ENCODE measurements at regions not wholly inside any gene's neighbourhood (a gene's known extent, or its start where the extent isn't known, plus 50 kb on each side); places are given as distances from the start of the nearest gene placed in this dataset.
"Not testable (repeated sequence)": the region's sequence is repeated elsewhere in the genome, so short reads cannot be mapped to it uniquely, and the experiment has no call there.

GRCh38 chr5:32916648-32917047, 205.5 kb downstream of the NPR3 start:
- H3K27me3 ChIP-seq (ENCODE audit: control insufficient read depth in 1 of 2, insufficient read depth in 2 of 2, low read length in 2 of 2) = no peaks in the 10 kb centered on the region
- no peak overlapping the region for H3K27ac ChIP-seq (ENCODE audit: low read length)
- H3K4me1 ChIP-seq (ENCODE audit: control insufficient read depth, insufficient read depth, low read length) = no peaks in the 10 kb centered on the region
- H3K36me3 ChIP-seq (ENCODE audit: control insufficient read depth in 2 of 2, insufficient read depth in 2 of 2, low read length in 2 of 2) = no peaks in the 10 kb centered on the region
- H3K9ac ChIP-seq (ENCODE audit: low read length in 2 of 2) = no peak overlapping the region
- no peak overlapping the region for H3K4me3 ChIP-seq (ENCODE audit: low read length in 2 of 2)
- H3K9me3 ChIP-seq (ENCODE audit: control insufficient read depth in 2 of 2, low read length in 2 of 2) = no peaks in the 10 kb centered on the region

DNA sequence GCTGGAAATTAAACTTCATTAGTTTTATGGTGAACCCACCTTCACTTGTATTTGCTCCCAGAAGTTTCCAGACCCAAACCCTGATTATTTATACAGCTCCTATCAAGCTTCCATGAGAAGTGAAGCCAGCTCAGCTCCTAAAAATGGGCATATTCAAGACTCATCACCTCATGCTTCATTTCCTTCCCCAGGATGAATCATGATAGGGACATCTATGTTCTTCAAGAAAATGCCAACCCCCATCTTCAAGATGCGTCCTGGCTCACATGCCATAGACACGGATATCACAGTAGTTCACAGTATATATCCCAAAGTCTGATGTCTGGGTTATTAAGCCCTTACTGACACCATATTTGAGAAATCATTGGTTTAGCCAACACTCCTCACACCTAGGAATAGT, 217.6 kb downstream of the NPR3 start:
- Histone ChIP-seq H3K9me3 (ENCODE audit: control insufficient read depth in 2 of 2, low read length in 2 of 2) (no peaks in the 10 kb centered on the region), H3K4me3 (ENCODE audit: low read length in 2 of 2) (no peak overlapping the region), H3K4me1 (ENCODE audit: control insufficient read depth, insufficient read depth, low read length) (no peaks in the 10 kb centered on the region), H3K27me3 (ENCODE audit: control insufficient read depth in 1 of 2, insufficient read depth in 2 of 2, low read length in 2 of 2) (no peaks in the 10 kb centered on the region), H3K36me3 (ENCODE audit: control insufficient read depth in 2 of 2, insufficient read depth in 2 of 2, low read length in 2 of 2) (no peaks in the 10 kb centered on the region), H3K27ac (ENCODE audit: low read length) (no peak overlapping the region), H3K9ac (ENCODE audit: low read length in 2 of 2) (no peak overlapping the region)

- not testable (repeated sequence) for H3K27me3 ChIP-seq (ENCODE audit: control insufficient read depth in 1 of 2, insufficient read depth in 2 of 2, low read length in 2 of 2); H3K9ac ChIP-seq (ENCODE audit: low read length in 2 of 2); H3K4me3 ChIP-seq (ENCODE audit: low read length in 2 of 2); H3K36me3 ChIP-seq (ENCODE audit: control insufficient read depth in 2 of 2, insufficient read depth in 2 of 2, low read length in 2 of 2); H3K27ac ChIP-seq (ENCODE audit: low read length); H3K9me3 ChIP-seq (ENCODE audit: control insufficient read depth in 2 of 2, low read length in 2 of 2); H3K4me1 ChIP-seq (ENCODE audit: control insufficient read depth, insufficient read depth, low read length)
Measured at GRCh38 chr5:32931438-32931837, 220.3 kb downstream of the NPR3 start.

DNA sequence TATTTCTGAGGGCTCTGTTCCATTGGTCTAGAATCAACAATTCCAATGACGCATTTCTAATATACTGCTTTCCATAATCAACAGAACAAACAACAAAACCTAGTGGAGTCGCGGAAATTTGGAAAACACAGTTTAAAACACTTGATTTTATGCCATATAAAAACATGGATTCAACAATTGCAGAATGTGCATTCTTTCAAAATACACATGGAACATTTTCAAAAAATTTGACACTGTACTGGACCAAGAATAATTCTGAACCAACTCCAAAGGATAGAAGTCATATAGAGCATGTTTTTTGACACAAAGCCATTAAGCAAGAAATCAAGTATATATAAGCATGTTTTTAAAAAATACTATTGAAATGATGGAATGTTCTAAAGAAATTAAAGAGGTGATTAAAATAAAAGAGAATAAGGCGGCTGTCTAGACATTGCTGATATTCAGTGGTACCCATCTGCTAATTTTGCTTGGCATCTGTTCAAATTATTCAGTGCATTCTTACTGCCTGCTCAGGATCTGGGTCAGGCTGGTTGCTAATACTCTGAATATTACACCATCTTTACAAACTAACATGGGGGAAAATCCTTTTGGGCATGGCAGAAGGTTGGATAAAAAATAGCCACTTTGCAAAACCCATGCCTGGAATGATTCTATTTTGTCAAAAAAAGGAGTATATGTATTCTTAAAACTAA, 221.3 kb downstream of the NPR3 start:
- H3K36me3 ChIP-seq (ENCODE audit: control insufficient read depth in 2 of 2, insufficient read depth in 2 of 2, low read length in 2 of 2) = no peaks in the 10 kb centered on the region
- H3K4me1 ChIP-seq (ENCODE audit: control insufficient read depth, insufficient read depth, low read length) = no peaks in the 10 kb centered on the region
- no peaks in the 10 kb centered on the region for H3K27me3 ChIP-seq (ENCODE audit: control insufficient read depth in 1 of 2, insufficient read depth in 2 of 2, low read length in 2 of 2)
- no peak overlapping the region for H3K4me3 ChIP-seq (ENCODE audit: low read length in 2 of 2)
- H3K9ac ChIP-seq (ENCODE audit: low read length in 2 of 2) = no peak overlapping the region
- no peaks in the 10 kb centered on the region for H3K9me3 ChIP-seq (ENCODE audit: control insufficient read depth in 2 of 2, low read length in 2 of 2)
- H3K27ac ChIP-seq (ENCODE audit: low read length) = no peak overlapping the region

DNA sequence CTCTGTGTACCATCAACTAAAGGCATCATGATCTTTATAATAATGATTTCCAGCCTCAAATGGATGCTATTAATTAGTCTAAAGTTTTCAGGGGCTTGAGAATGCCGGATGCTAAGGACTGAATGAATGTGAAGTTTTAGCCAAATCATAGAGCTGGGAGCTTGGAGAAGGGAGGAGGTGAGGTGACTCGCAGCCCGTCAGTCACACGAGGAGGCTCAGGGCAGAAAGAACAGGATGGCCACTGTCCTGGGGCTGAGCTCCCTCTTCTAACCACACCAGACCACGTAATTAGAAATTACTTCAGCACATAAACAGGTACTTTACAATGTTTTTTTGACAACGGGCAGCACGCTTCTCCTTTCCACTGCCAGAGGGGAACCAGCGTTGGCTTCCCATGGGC, 222.6 kb downstream of the NPR3 start:
- Histone ChIP-seq H3K9me3 (ENCODE audit: control insufficient read depth in 2 of 2, low read length in 2 of 2) (no peaks in the 10 kb centered on the region), H3K27ac (ENCODE audit: low read length) (no peak overlapping the region), H3K36me3 (ENCODE audit: control insufficient read depth in 2 of 2, insufficient read depth in 2 of 2, low read length in 2 of 2) (no peaks in the 10 kb centered on the region), H3K4me1 (ENCODE audit: control insufficient read depth, insufficient read depth, low read length) (no peaks in the 10 kb centered on the region), H3K9ac (ENCODE audit: low read length in 2 of 2) (no peak overlapping the region), H3K27me3 (ENCODE audit: control insufficient read depth in 1 of 2, insufficient read depth in 2 of 2, low read length in 2 of 2) (no peaks in the 10 kb centered on the region), H3K4me3 (ENCODE audit: low read length in 2 of 2) (no peak overlapping the region)

- Histone ChIP-seq H3K9ac (ENCODE audit: low read length in 2 of 2) (no peak overlapping the region), H3K9me3 (ENCODE audit: control insufficient read depth in 2 of 2, low read length in 2 of 2) (no peaks in the 10 kb centered on the region), H3K27ac (ENCODE audit: low read length) (no peak overlapping the region), H3K36me3 (ENCODE audit: control insufficient read depth in 2 of 2, insufficient read depth in 2 of 2, low read length in 2 of 2) (no peaks in the 10 kb centered on the region), H3K4me3 (ENCODE audit: low read length in 2 of 2) (no peak overlapping the region), H3K27me3 (ENCODE audit: control insufficient read depth in 1 of 2, insufficient read depth in 2 of 2, low read length in 2 of 2) (no peaks in the 10 kb centered on the region), H3K4me1 (ENCODE audit: control insufficient read depth, insufficient read depth, low read length) (no peaks in the 10 kb centered on the region)
Measured at GRCh38 chr5:32934529-32934928, 223.4 kb downstream of the NPR3 start.

DNA sequence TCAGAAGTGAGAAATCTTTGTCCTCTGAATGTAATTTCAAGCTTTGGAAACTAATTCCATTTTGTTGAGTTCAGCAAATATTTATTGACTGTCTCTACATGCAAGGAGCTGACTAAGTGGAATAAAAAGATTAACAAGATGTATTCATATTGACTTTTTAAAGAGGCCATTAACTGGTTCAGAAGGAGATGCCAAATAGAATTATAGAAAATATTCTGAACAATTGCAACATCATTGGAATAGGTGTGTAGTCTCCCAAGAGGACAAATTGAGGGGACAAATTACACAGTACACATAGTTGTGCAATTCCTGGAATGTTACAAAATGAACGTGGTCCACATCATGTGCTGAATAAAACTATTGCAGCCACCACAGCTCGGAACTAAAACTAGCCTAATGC, 224.2 kb downstream of the NPR3 start:
- H3K9me3 ChIP-seq (ENCODE audit: control insufficient read depth in 2 of 2, low read length in 2 of 2) = no peaks in the 10 kb centered on the region
- no peak overlapping the region for H3K27ac ChIP-seq (ENCODE audit: low read length)
- H3K36me3 ChIP-seq (ENCODE audit: control insufficient read depth in 2 of 2, insufficient read depth in 2 of 2, low read length in 2 of 2) = no peaks in the 10 kb centered on the region
- H3K27me3 ChIP-seq (ENCODE audit: control insufficient read depth in 1 of 2, insufficient read depth in 2 of 2, low read length in 2 of 2) = no peaks in the 10 kb centered on the region
- H3K4me1 ChIP-seq (ENCODE audit: control insufficient read depth, insufficient read depth, low read length) = no peaks in the 10 kb centered on the region
- H3K4me3 ChIP-seq (ENCODE audit: low read length in 2 of 2) = no peak overlapping the region
- no peak overlapping the region for H3K9ac ChIP-seq (ENCODE audit: low read length in 2 of 2)

- H3K27me3 ChIP-seq (ENCODE audit: control insufficient read depth in 1 of 2, insufficient read depth in 2 of 2, low read length in 2 of 2) = no peaks in the 10 kb centered on the region
- H3K9me3 ChIP-seq (ENCODE audit: control insufficient read depth in 2 of 2, low read length in 2 of 2) = no peaks in the 10 kb centered on the region
- H3K9ac ChIP-seq (ENCODE audit: low read length in 2 of 2) = no peak overlapping the region
- no peaks in the 10 kb centered on the region for H3K36me3 ChIP-seq (ENCODE audit: control insufficient read depth in 2 of 2, insufficient read depth in 2 of 2, low read length in 2 of 2)
- H3K27ac ChIP-seq (ENCODE audit: low read length) = no peak overlapping the region
- no peak overlapping the region for H3K4me3 ChIP-seq (ENCODE audit: low read length in 2 of 2)
- no peaks in the 10 kb centered on the region for H3K4me1 ChIP-seq (ENCODE audit: control insufficient read depth, insufficient read depth, low read length)
Measured at GRCh38 chr5:32936329-32936728, 225.2 kb downstream of the NPR3 start.

- Histone ChIP-seq H3K9ac (ENCODE audit: low read length in 2 of 2) (no peak overlapping the region), H3K27ac (ENCODE audit: low read length) (no peak overlapping the region), H3K36me3 (ENCODE audit: control insufficient read depth in 2 of 2, insufficient read depth in 2 of 2, low read length in 2 of 2) (no peaks in the 10 kb centered on the region), H3K4me1 (ENCODE audit: control insufficient read depth, insufficient read depth, low read length) (no peaks in the 10 kb centered on the region), H3K9me3 (ENCODE audit: control insufficient read depth in 2 of 2, low read length in 2 of 2) (no peaks in the 10 kb centered on the region), H3K27me3 (ENCODE audit: control insufficient read depth in 1 of 2, insufficient read depth in 2 of 2, low read length in 2 of 2) (no peaks in the 10 kb centered on the region), H3K4me3 (ENCODE audit: low read length in 2 of 2) (no peak overlapping the region)
Measured at GRCh38 chr5:32942225-32942989, 231.3 kb downstream of the NPR3 start.

GRCh38 chr5:32949286-32949970, 238.3 kb downstream of the NPR3 start:
- Histone ChIP-seq H3K27ac (ENCODE audit: low read length) (no peak overlapping the region), H3K27me3 (ENCODE audit: control insufficient read depth in 1 of 2, insufficient read depth in 2 of 2, low read length in 2 of 2) (no peaks in the 10 kb centered on the region), H3K4me1 (ENCODE audit: control insufficient read depth, insufficient read depth, low read length) (no peaks in the 10 kb centered on the region), H3K9ac (ENCODE audit: low read length in 2 of 2) (no peak overlapping the region), H3K36me3 (ENCODE audit: control insufficient read depth in 2 of 2, insufficient read depth in 2 of 2, low read length in 2 of 2) (no peaks in the 10 kb centered on the region), H3K9me3 (ENCODE audit: control insufficient read depth in 2 of 2, low read length in 2 of 2) (no peaks in the 10 kb centered on the region), H3K4me3 (ENCODE audit: low read length in 2 of 2) (no peak overlapping the region)

DNA sequence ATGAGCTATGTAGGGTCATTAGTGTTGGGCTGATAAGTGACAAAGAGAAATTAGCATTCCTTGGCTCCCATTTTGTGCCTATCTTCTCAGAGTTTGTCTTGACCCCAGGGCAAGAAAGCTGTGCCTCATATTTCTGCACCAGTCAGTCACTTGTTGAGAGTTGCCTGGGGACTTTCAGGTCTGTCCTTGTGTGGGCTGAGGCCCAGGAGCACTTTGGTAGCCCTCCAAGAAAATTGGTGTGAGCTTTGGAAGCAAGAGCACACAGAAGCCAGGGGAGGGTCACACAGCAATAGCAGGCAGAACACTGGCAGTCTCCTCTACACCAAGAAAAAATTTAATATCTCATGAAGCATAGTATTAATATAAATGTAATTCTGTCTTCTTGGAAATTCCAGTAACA, 239.9 kb downstream of the NPR3 start:
- H3K9ac ChIP-seq (ENCODE audit: low read length in 2 of 2) = no peak overlapping the region
- H3K9me3 ChIP-seq (ENCODE audit: control insufficient read depth in 2 of 2, low read length in 2 of 2) = no peaks in the 10 kb centered on the region
- no peaks in the 10 kb centered on the region for H3K4me1 ChIP-seq (ENCODE audit: control insufficient read depth, insufficient read depth, low read length)
- H3K36me3 ChIP-seq (ENCODE audit: control insufficient read depth in 2 of 2, insufficient read depth in 2 of 2, low read length in 2 of 2) = no peaks in the 10 kb centered on the region
- H3K4me3 ChIP-seq (ENCODE audit: low read length in 2 of 2) = no peak overlapping the region
- no peaks in the 10 kb centered on the region for H3K27me3 ChIP-seq (ENCODE audit: control insufficient read depth in 1 of 2, insufficient read depth in 2 of 2, low read length in 2 of 2)
- no peak overlapping the region for H3K27ac ChIP-seq (ENCODE audit: low read length)
